HG03442 (cell line): ENCODE measurements at regions not wholly inside any gene's neighbourhood (a gene's known extent, or its start where the extent isn't known, plus 50 kb on each side); places are given as distances from the start of the nearest gene placed in this dataset.
"Not testable (repeated sequence)": the region's sequence is repeated elsewhere in the genome, so short reads cannot be mapped to it uniquely, and the experiment has no call there.

ENCODE experiments used
- ATAC-seq: cut with Tn5 transposase; IDR thresholded peaks from one replicate; pipeline ENCODE4 v1.9.1; 2021; ENCODE audit warnings: mild to moderate bottlenecking, moderate library complexity; ENCODE audit not compliant: unreplicated experiment

DNA sequence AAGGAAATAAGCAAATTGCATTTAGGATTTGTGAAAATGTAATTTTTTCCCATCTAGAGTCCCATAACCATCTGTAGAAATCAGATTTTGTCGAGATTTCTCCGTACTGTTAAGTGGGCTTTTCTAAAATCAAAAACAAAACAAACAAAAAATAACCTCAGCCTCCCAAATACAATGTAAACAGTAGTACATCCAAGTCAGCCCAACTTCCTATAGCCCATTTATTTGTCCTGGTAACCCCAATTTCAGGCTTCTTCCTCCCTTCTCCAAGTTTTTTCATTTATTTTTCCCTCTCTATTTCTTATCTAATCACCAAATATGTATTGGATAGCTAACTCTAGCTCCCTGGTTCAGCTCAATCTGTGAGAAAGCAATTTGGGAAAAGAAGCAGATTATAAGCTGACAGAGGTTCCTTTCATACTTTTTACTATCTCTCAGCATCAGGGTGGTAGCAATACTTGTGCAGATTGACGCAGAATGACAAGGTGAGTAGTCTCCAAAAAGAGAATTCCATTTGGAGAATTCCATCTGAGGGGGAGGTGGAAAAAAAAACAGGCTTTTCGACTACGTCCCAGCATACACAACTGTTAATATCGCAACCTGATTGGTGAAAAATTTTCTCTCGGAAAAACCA, 132.6 kb upstream of the BTN3A2 start:
- ATAC-seq, result no peak

DNA sequence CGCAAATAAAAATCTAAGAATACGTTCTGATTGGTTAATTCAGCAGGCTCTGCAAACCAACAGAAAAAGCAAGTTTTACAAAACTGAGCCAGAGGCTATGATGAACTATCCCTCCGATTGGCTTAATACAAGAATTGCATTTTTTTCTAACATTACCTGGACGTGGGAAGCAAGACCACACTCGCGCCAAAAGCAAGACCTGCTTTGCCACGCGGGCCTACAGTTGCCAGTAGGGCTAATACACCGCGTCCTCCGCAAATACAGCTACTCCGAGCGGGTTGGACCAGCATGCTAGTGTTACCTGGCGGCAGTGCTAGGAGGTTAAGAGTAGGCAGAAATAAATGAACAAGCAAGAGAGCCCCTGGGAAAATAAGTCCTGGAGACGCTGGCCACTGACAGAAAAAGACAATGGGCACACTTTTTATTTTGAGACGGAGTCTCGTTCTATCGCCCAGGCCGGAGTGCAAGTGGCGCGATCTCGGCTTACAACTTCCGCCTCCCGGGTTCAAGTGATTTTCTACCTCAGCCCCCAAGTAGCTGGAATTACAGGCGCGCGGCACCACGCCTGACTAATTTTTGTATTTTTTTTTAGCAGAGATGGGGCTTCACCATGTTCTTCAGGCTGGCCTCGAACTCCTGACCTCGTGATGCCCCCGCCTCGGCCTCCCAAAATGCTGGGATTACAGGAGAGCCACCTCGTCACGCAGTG, 131.9 kb upstream of the BTN3A2 start:
- ATAC-seq, result peak; percentile 4

DNA sequence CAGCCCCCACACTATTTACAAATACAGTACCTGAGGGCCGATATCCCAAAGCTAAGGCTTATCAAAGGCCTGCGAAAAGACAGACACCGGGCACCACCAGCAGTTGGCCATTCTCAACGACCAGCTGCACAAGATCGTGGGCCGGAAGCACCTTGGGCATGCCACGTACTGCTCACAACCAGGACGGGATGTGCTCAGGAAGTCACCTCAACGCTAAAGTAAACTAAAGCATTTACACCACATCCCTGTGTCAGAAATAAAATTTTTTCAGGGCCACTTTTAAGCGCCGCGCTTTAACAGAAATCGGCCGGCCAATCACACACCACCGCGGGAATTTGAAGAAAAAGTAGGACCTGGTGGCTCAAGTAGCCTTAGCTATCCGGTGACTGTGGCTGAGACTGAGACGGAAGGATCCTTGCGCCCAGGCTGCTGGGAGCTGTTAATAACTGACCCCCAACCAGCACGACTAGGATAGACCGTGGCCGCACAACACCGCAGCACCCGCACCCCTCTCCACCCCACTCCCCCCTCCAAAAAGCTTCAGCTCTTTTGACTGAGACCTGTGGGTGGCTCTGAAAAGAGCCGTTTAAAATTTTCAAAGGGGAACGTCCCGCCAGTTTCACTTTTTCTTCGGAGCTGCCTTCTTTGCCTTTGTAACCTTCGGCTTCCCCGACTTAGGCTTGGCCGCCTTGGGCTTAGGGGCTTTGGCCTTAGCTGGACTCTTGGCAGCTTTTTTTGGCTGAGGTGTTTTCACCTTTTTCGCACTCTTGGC, 131.2 kb upstream of the BTN3A2 start:
- ATAC-seq, result peak; percentile 45

DNA sequence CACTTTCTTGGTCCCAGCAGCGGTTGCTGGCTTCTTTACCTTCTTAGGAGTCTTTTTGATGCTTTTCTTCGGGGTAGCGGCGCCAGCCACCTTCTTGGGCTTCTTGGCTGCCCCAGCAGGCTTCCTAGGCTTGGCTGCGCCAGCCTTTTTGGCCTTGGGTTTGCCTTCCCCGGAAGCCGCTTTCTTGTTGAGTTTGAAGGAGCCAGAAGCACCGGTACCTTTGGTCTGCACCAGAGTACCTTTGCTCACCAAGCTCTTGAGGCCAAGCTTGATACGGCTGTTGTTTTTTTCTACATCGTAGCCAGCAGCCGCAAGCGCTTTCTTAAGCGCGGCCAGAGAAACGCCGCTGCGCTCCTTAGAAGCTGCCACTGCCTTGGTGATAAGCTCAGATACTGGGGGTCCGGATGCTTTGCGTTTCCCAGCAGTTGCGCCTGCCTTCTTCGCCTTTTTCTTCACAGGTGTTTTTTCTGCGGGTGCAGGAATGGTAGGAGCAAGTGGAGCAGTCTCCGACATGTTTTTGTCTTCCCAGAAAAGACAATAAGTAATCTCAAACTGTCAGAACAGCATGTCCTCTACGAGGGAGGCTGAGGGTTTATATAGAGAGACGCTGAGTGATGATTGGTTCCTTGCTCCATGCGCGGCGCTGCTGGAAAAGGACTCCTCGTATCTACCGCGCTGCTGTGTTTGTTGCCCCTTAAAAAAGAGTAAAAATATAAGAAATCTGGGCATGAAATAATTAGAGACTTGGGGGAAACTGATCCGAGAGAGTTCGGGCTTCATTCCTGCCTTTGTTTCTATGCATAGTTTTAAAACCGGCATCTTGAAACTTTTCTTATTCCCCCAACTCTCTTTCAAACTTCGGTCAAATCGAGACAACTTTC, 130.3 kb upstream of the BTN3A2 start:
- peak; percentile 44 for ATAC-seq

DNA sequence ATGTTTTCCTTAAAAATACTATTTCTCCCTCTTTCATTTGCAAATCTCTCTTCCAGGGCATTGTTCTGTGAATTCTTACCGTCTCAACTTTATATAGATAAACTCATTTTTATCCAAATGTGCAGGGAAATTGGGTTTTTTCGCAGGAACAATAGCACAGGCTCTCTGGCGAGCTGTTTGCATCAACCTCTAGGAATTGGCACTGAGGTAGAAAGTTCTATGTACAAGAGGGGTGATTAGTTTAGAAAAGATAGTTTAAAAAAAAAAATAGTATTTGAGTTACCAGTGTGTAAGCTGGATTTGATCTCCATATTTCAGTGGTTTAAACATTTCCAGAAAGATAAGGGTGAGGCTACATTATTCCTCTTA, 129.7 kb upstream of the BTN3A2 start:
- no peak for ATAC-seq

DNA sequence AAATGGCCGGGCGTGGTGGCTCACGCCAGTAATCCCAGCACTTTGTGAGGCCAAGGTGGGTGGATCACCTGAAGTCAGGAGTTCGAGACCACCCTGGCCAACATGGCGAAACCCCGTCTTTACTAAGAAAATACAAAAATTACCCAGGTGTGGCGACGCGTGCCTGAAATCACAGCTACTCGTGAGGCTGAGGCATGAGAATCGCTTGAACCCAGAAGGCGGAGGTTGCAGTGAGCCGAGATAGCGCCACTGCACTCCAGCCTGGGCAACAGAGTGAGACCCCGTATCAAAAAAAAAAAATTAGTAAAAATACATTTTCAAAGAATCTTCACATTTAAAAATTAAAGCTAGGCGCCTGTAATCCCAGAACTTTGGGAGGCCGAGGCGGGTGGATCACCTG, 125.6 kb upstream of the BTN3A2 start:
- ATAC-seq, result not testable (repeated sequence)

DNA sequence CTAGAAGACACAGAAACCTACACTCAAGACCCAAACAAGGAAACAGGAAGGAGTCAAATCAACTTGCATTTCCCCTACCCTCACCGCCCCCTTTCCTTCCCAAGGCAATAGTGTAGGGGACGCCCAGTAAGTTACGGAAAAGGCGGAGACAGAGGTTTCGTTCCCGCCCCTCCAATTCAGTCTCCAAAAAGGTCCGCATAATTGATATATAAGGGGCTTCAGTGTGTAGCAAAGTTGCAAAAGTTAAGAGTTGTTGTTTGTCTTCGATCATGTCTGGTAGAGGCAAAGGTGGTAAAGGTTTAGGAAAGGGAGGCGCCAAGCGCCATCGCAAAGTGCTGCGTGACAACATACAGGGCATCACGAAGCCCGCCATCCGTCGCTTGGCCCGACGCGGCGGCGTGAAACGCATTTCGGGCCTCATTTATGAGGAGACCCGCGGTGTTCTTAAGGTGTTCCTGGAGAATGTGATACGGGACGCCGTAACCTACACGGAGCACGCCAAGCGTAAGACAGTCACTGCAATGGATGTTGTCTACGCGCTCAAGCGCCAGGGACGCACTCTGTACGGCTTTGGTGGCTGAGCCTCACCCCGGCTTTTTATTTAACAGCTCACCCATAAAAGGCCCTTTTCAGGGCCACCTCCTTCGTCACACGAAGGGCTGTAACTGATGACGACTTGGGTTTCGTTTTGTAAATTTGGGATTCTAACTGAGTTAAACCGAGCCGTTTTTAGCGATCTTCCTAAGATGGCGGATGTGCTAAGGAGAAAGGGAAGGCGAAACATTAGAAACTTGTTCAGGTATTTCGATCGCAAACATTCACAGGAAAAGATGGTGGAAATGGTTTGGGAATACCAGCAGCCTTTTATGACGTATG, 124.6 kb upstream of the BTN3A2 start:
- ATAC-seq, result peak; percentile 44

DNA sequence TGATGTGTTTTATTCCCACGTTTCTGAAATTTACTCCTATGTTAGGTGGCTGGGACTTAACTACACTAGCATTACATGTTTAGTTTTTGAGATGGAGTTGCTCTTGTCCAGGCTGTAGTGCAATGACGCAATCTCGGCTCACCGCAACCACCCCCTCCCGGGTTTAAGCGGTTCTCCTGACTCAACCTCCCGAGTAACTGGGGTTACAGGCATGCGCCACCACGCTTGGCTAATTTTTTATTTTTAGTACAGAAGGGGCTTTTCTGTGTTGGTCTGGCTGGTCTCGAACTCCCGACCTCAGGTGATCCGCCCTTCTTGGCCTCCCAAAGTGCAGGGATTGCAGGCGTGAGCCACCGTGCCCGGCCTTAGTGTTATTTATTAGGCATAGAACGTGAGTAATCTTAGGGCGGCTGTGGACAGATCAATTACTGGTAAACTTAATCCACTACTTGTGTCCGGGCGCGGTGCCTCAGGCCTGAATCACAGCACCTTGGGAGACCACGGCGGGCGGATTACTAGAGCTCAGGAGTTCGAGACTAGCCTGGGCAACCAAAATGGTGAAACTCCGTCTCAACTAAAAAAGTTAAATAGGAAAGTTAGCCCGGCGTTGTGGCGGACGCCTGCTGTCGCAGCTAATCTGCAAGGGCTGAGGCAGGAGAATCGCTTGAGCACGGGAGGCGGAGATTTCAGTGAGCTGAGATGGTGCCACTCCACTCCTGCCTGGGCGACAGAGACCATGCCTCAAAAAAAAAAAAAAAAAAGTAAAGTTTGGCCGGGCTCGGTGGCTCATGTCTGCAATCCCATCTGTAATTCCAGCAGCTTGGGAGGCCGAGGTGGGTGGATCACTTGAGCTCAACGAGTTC, 123.7 kb upstream of the BTN3A2 start:
- no peak for ATAC-seq

DNA sequence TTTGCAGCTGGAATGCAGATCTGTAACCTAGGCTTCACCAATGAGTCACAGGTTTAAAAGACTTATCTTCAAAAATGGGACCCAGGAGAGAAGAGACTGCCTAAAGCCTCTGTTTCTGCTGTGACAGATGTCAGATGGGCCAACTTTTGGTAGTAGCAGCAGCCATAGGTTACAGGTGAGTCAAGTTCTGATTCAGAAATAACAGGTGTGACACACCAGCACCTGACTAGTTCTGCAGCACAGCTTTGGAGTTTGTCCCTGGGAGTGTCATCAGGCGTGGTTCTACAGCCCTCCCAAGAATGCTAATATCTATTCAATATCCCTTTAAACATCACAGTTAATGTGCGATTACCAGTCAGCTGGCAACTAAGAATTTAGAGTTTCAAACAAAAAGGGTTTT, 121.9 kb upstream of the BTN3A2 start:
- ATAC-seq, result no peak

DNA sequence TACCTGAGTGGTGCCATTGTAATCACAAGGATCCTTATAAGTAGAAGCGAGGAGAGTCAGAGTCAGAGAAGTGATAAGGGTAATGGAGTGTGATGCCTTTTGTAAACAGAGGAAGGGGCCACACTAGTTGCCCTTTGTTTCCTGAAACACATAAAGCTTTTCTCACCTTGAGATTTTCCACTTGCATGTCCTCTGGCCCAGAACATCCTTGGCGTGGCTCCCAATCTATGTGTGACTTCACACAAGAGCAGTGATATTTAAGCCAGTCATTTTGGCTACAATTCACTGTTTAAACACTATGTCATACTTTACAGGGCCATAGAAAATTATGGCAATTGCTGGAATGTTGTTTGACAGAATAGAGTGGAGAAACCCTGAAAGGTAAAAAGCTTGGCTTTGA, 121.2 kb upstream of the BTN3A2 start:
- no peak for ATAC-seq

DNA sequence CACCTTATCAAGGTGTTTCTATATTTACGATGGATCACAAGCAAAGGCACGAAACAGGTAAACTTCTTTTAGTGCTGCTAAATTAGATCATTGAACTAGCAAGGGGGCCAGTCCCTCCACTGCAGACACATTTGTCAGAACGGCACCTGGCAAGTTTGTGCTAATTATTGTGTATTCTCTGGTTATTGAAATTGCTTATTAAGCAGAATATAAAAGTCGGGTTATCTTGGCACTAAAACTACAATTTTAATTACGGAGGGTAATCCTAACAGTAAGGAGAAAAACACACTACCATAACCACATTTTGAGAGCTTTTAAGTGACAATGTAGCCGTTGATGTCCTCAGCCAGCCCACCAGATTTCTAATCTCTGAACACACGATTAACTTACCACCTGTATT, 118.9 kb upstream of the BTN3A2 start:
- ATAC-seq, result no peak

DNA sequence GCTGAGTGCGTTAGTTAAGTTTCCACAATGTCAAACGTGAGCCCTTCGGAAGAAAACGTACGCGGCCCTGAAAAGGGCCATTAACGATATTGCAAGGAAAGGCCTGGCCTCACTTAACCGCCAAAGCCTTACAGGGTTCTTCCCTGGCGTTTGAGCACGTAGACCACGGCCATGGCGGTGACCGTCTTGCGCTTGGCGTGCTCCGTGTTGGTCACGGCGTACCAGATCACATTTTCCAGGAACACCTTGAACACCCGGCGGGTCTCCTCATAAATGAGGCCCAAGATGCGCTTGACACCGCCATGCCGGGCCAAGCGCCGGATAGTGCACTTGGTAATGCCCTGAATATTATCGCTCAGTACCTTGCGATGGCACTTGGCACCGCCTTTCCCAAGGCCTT, 118.4 kb upstream of the BTN3A2 start:
- no peak for ATAC-seq

DNA sequence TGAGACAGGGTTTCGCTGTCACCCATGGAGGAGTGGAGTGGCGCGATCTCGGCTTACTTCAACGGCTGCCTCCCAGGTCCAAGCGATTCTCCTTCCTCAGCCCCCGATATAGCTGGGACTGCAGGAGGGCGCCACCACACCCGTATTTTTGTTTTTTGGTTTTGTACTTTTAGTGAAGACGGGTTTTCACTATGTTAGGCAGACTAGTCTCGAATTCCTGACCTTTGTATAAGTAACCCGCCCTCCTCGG, 115.4 kb upstream of the BTN3A2 start:
- ATAC-seq, result peak; percentile 13

DNA sequence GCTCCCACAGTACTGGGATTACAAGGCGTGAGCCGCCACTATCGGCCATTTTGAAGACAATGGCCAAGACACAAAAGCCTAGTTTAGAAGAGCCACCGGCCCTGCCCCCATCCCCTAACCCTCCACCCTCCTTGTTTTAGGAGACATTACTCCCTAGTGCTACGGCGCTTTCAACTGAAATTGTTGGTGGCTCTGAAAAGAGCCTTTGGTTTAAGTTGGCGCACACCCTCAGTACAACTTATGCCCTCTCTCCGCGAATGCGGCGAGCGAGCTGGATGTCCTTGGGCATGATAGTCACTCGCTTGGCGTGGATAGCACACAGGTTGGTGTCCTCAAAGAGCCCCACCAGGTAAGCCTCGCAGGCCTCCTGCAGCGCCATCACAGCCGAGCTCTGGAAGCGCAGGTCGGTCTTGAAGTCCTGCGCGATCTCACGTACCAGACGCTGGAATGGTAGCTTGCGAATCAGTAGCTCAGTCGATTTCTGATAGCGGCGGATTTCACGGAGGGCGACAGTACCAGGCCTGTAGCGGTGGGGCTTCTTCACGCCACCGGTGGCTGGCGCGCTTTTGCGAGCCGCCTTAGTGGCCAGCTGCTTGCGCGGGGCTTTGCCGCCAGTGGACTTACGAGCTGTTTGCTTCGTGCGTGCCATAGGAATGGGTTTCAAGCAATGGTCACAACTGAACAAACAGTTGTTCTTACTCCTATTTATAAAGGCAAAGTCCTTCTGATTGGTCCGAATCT, 114.9 kb upstream of the BTN3A2 start:
- ATAC-seq, result peak; percentile 41

DNA sequence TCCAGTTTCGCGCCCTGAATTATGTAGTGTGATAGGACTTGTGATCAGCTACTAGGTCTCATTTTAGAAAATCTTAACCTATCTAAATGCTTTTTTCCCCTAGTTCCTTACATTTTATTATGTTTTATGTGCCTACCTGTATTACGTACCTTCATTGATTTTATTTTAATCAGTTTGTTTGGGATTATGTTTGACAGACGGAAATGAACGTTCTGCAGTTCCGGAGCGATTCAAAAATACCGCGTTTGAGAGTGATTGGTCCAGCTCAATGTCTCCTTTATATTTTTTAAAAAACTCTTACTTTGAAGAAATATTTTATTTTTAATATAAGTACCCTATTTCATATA, 114.3 kb upstream of the BTN3A2 start:
- no peak for ATAC-seq

DNA sequence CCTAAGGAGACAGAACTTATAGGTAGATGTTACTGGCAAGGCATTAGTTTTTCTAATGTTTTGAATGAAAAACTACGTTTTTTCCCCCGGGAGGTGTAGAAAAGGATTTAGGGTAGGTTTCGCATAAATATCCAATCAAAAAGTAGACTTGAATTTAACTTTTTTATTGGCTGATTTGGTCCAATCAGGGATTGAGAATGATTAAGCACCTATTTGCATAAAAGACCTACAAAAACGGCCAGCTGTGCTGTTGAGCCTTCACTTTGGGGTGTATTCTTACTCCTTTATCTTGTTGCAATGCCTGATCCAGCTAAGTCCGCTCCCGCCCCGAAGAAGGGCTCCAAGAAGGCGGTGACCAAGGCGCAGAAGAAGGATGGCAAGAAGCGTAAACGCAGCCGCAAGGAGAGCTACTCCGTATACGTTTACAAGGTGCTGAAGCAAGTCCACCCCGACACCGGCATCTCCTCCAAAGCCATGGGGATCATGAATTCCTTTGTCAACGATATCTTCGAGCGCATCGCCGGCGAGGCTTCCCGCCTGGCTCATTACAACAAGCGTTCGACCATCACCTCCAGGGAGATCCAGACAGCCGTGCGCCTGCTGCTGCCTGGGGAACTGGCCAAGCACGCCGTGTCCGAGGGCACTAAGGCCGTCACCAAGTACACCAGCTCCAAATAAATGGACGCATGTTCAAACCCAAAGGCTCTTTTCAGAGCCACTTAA, 113.5 kb upstream of the BTN3A2 start:
- peak; percentile 47 for ATAC-seq

DNA sequence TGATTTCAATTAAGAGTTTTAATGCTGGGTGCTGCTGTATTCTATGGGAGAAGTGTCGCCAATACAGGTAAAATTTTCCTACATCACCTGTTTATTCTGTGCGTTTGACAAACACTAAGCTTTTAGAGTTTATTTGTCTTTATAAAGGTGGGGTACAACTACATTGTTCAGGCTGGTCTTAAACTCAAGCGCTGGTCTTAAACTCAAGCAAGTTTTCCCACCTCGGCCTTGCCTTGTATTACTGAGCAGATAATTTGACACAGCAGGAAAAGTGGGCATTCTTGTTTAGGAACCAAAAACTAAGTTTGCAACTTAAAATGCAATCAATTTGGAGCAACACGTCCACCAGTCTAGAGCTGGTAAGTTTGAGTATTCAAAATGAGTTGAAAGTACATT, 112.9 kb upstream of the BTN3A2 start:
- no peak for ATAC-seq

DNA sequence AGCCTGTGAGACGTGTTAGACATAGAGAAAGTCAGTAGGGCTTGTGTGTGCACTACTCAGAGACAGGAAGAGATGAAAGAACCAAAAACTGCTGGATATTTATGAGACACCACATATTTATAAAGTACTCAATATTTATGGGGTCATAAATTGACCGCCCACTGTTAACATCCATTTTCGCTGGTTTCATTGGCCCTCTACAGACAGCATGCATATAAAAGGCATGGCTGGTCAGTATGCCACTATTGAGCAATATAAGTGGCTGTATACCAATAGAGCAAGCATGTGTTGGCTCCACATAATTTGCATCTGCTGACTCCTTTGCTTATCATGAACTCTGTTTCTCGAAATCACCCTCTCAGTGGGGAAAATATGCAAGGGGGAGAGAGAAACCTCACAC, 110.3 kb upstream of the BTN3A2 start:
- ATAC-seq, result no peak
